Ishikawa (cell line): ENCODE measurements at regions not wholly inside any gene's neighbourhood (a gene's known extent, or its start where the extent isn't known, plus 50 kb on each side); places are given as distances from the start of the nearest gene placed in this dataset.

Experiments used
- CEBPB ChIP-seq: IDR thresholded peaks from 2 replicates; pipeline ENCODE4 v1.6.1; 2012
- CREB1 ChIP-seq: IDR thresholded peaks from 2 replicates; pipeline ENCODE4 v1.6.1; 2012; ENCODE audit warnings: low read depth
- EGR1 ChIP-seq: IDR thresholded peaks from 2 replicates; pipeline ENCODE4 v1.6.1; 2012
- EP300 ChIP-seq: IDR thresholded peaks from 2 replicates; pipeline ENCODE4 v1.6.1; 2012; ENCODE audit warnings: borderline replicate concordance
- FOXM1 ChIP-seq: IDR thresholded peaks from 2 replicates; pipeline ENCODE4 v1.6.1; 2012; ENCODE audit warnings: low read depth, borderline replicate concordance
- NFIC ChIP-seq: IDR thresholded peaks from 2 replicates; pipeline ENCODE4 v1.6.1; 2012
- RAD21 ChIP-seq: IDR thresholded peaks from 2 replicates; pipeline ENCODE4 v1.6.1; 2012; ENCODE audit warnings: low read depth
- TAF1 ChIP-seq: IDR thresholded peaks from 2 replicates; pipeline ENCODE4 v1.6.1; 2012; ENCODE audit warnings: low read depth, mild to moderate bottlenecking
- TCF12 ChIP-seq: IDR thresholded peaks from 2 replicates; pipeline ENCODE4 v1.6.1; 2012; ENCODE audit warnings: low read depth
- TEAD4 ChIP-seq: IDR thresholded peaks from 2 replicates; pipeline ENCODE4 v1.6.1; 2012
- YY1 ChIP-seq: IDR thresholded peaks from 2 replicates; pipeline ENCODE4 v1.6.1; 2012; ENCODE audit warnings: low read depth
- ZBTB7A ChIP-seq: IDR thresholded peaks from 2 replicates; pipeline ENCODE4 v1.6.1; 2012; ENCODE audit warnings: low read depth
- TF ChIP-seq, protein P1 (sequence below): IDR thresholded peaks from 2 replicates; pipeline ENCODE4 v1.6.1; 2012
- TF ChIP-seq, protein P2 (sequence below): IDR thresholded peaks from 2 replicates; pipeline ENCODE4 v1.6.1; 2012; ENCODE audit warnings: low read depth, mild to moderate bottlenecking
- TF ChIP-seq, protein P3 (sequence below): IDR thresholded peaks from 2 replicates; pipeline ENCODE4 v1.6.1; 2012

DNA sequence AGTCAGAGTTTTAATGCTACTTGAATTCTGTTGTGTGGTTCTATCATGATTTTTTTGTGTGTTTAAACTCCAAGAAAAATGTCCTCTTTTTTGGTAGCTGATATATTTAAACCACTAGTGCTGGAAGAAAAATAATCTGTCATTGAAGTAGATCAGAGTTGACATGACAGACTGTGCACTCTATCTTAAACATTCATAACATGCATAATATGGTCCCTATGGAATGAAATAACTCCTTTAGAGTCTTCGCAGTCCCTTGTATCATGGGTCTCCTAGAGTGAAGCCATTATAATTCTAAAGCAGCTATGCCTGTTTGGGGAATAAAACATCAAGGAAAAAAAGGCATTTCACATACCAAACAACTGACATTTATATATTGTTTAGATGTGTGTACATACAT lies 282.7 kb upstream of the CITED2 start:
- TF ChIP-seq TEAD4: no peak
- no peak for TF ChIP-seq NFIC
- TF ChIP-seq, protein P1, sequence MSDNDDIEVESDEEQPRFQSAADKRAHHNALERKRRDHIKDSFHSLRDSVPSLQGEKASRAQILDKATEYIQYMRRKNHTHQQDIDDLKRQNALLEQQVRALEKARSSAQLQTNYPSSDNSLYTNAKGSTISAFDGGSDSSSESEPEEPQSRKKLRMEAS: no peak
- no peak for TF ChIP-seq EP300

DNA sequence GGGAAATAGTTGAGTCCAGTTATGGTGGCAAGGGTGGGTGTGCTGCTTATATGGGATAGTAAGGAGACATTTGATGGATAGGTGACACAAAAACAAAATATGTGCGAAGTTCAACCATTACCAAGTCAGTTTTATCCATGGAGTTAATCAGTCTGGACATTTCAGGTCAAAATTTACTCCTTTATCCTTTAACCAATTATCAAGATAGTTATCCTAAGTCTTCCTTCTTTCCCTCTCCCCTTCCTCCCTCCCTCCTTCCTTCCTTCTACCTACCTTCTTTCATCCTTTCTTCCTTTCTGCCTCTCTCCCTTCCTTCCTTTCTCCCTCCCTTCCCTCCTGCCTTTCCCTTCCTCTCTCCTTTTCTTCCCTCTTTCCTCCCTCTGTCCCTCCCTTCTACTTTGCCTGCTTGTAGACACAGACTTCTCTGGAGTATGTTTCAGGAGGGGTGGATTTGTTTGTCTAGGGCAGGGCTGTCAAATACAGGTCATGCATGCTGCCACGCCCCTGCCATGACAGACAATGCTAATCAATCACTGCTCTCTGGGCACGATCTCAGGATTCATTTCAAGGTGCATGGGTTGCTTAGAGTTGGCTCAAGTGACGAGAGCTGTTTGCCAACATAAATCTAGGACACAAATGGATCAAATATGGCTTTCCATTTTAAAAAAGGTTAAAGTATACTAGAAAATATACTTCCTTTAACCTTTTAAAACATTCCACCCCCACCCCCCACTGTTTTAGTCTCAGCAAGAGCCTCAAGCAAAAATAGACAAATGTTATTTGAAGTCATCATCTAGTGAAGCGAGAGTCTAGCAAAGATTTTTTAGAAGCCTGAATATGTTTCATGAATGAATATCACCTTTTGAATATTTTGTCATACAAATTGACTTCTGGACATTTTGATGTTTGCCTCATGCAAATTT lies 281.6 kb upstream of the CITED2 start:
- TF ChIP-seq TAF1: no peak
- no peak for TF ChIP-seq FOXM1
- TF ChIP-seq YY1: no peak
- no peak for TF ChIP-seq EP300
- TF ChIP-seq, protein P2, sequence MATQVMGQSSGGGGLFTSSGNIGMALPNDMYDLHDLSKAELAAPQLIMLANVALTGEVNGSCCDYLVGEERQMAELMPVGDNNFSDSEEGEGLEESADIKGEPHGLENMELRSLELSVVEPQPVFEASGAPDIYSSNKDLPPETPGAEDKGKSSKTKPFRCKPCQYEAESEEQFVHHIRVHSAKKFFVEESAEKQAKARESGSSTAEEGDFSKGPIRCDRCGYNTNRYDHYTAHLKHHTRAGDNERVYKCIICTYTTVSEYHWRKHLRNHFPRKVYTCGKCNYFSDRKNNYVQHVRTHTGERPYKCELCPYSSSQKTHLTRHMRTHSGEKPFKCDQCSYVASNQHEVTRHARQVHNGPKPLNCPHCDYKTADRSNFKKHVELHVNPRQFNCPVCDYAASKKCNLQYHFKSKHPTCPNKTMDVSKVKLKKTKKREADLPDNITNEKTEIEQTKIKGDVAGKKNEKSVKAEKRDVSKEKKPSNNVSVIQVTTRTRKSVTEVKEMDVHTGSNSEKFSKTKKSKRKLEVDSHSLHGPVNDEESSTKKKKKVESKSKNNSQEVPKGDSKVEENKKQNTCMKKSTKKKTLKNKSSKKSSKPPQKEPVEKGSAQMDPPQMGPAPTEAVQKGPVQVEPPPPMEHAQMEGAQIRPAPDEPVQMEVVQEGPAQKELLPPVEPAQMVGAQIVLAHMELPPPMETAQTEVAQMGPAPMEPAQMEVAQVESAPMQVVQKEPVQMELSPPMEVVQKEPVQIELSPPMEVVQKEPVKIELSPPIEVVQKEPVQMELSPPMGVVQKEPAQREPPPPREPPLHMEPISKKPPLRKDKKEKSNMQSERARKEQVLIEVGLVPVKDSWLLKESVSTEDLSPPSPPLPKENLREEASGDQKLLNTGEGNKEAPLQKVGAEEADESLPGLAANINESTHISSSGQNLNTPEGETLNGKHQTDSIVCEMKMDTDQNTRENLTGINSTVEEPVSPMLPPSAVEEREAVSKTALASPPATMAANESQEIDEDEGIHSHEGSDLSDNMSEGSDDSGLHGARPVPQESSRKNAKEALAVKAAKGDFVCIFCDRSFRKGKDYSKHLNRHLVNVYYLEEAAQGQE: no peak
- no peak for TF ChIP-seq RAD21
- TF ChIP-seq NFIC: no peak
- no peak for TF ChIP-seq EGR1
- no peak for TF ChIP-seq CREB1
- no peak for TF ChIP-seq TCF12

DNA sequence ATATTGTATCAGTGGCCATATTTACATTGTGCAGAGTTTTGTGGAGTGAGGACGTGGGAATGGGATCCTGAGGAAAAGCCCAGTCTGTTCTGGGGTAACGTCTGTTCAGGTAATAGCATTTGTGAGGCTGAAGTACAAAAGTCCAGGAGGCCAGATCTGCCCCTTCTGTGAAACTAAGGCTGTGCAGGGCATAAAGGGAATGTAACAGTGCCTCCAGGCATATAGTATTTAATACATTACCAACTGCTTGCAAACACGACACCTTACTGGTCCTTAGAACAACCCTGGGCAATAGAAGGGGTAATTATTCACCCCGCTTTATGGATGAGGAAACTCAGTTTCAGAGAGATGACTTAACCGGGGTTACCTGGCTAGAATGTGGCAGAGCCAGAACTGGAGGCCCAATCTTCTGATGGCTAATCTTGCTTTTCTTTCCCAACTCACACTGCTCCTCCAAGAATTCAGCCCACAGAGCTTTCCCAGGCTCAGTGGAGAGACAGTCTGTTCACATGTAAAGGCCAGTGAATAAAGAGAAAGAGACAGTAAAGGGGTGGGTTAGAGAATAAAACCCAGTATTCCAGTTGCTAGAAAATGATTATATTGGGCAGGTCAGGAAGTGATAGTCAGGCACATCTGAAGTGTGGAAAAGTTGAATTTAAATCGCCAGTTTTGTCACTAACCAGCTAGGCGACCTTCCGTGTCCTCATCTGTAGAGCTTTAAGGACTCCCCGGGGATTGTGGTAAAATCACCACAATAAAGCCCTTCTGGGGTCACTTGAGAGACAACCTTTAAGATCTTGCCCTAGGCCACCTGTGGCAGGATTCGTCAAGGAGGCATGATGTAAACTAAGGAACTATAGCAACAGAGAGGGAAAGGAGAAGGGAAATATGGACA lies 280.7 kb upstream of the CITED2 start:
- TF ChIP-seq, protein P3, sequence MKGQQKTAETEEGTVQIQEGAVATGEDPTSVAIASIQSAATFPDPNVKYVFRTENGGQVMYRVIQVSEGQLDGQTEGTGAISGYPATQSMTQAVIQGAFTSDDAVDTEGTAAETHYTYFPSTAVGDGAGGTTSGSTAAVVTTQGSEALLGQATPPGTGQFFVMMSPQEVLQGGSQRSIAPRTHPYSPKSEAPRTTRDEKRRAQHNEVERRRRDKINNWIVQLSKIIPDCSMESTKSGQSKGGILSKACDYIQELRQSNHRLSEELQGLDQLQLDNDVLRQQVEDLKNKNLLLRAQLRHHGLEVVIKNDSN: no peak
- TF ChIP-seq NFIC: no peak
- no peak for TF ChIP-seq TEAD4
- TF ChIP-seq, protein P2: no peak
- TF ChIP-seq, protein P1: no peak

DNA sequence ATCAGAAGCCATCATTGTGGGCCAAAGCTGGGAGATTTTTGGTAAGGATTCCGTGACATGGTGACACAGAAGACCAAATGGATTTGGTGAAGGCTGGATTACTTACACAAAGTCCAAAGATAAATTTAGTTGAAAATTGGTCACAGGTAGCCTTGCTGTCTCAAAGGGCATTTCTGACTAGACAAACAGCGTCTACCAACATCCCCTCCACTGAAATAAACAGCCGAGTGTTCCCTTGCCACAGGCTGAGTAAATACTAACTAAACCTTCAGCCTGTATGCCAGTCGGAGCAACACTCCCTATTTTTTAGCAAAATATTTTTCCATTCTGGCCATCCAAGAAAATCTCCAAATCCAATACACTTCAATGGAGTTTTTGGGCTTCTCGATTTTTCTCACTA lies 279.9 kb upstream of the CITED2 start:
- TF ChIP-seq FOXM1: no peak
- TF ChIP-seq, protein P2: no peak
- no peak for TF ChIP-seq EGR1
- TF ChIP-seq RAD21: no peak
- no peak for TF ChIP-seq NFIC
- no peak for TF ChIP-seq TCF12
- no peak for TF ChIP-seq CREB1
- TF ChIP-seq TEAD4: no peak
- no peak for TF ChIP-seq YY1
- no peak for TF ChIP-seq EP300
- no peak for TF ChIP-seq CEBPB
- no peak for TF ChIP-seq ZBTB7A
- TF ChIP-seq, protein P1: no peak
